SK-N-SH (cell line): ENCODE measurements at regions not wholly inside any gene's neighbourhood (a gene's known extent, or its start where the extent isn't known, plus 50 kb on each side); places are given as distances from the start of the nearest gene placed in this dataset.

Experiments
- CTCF ChIA-PET: fragments of 300-600, 350-600 bp; formaldehyde crosslinking; extraction: SDS; loops from one replicate; lab custom pipeline; 2021; lab: Yijun Ruan, JAX
- POLR2A ChIA-PET: fragments of 350-600 bp; sonication (Branson Sonifier 250); formaldehyde crosslinking; extraction: SDS; loops from one replicate; lab custom pipeline; 2020; ENCODE audit warnings: antibody characterized with exemption, inconsistent platforms; lab: Yijun Ruan, JAX
- DNase-seq: peaks from one replicate; pipeline ENCODE4 v3.0.0; 2012
- H2AFZ ChIP-seq: fragments of 200-600 bp; sonication (generic); 2 replicates; pipeline ENCODE4 v1.8.1; 2016; ENCODE audit warnings: antibody characterized with exemption, mild to moderate bottlenecking, low read depth
- H3F3A ChIP-seq: fragments of 200-600 bp; sonication (generic); replicated peaks from 2 replicates; pipeline ENCODE3; 2016; ENCODE audit warnings: antibody characterized with exemption, mild to moderate bottlenecking; ENCODE audit not compliant: insufficient read depth
- H3K27ac ChIP-seq, 2 experiments: fragments of 200-500 bp in 1 of 2; fragments of 200-600 bp in 1 of 2; sonication (Bioruptor generic) in 1 of 2; sonication (generic), shearing (Covaris generic) in 1 of 2; 2 replicates each; pipeline versions ENCODE4 v1.5.1 to v1.6.1; 2014 to 2016; ENCODE audit warnings: low read depth in 2 of 2, inconsistent platforms in 1 of 2, low read length in 1 of 2, mild to moderate bottlenecking in 1 of 2, mixed read lengths in 1 of 2
- H3K27me3 ChIP-seq: fragments of 200-600 bp; sonication (generic), shearing (Covaris generic); 2 replicates; pipeline ENCODE4 v1.6.1; 2016; ENCODE audit warnings: mixed run types; ENCODE audit not compliant: insufficient read depth
- H3K36me3 ChIP-seq, 2 experiments: fragments of 200-500 bp in 1 of 2; fragments of 200-600 bp in 1 of 2; sonication (Bioruptor generic) in 1 of 2; sonication (generic) in 1 of 2; replicated peaks in 1 of 2; 2 replicates each; pipeline versions ENCODE3 to v1.5.1; 2014 to 2016; ENCODE audit warnings: low read length in 1 of 2, mild to moderate bottlenecking in 1 of 2; ENCODE audit not compliant: insufficient read depth in 2 of 2, control insufficient read depth in 1 of 2
- H3K4me1 ChIP-seq, 2 experiments: fragments of 200-500 bp in 1 of 2; fragments of 200-600 bp in 1 of 2; sonication (Bioruptor generic) in 1 of 2; sonication (generic), shearing (Covaris generic) in 1 of 2; 2 replicates each; pipeline versions ENCODE4 v1.5.1 to v1.6.1; 2014 to 2016; ENCODE audit warnings: low read depth in 1 of 2, low read length in 1 of 2, mixed run types in 1 of 2; ENCODE audit not compliant: insufficient read depth in 2 of 2, control insufficient read depth in 1 of 2
- H3K4me2 ChIP-seq: fragments of 200-600 bp; sonication (generic), shearing (Covaris generic); 2 replicates; pipeline ENCODE4 v1.6.1; 2017; ENCODE audit warnings: mixed run types
- H3K4me3 ChIP-seq, 2 experiments: fragments of 200-500 bp in 1 of 2; fragments of 200-600 bp in 1 of 2; sonication (Bioruptor generic) in 1 of 2; sonication (generic), shearing (Covaris generic) in 1 of 2; 2 replicates each; pipeline versions ENCODE4 v1.5.1 to v1.8.1; 2014 to 2016; ENCODE audit warnings: low read depth in 2 of 2, inconsistent platforms in 1 of 2, low read length in 1 of 2, mild to moderate bottlenecking in 1 of 2, mixed read lengths in 1 of 2, moderate library complexity in 1 of 2
- H3K79me2 ChIP-seq: fragments of 200-600 bp; sonication (generic); 2 replicates; pipeline ENCODE4 v1.8.1; 2017; ENCODE audit warnings: mild to moderate bottlenecking; ENCODE audit not compliant: insufficient read depth
- H3K9ac ChIP-seq: fragments of 200-600 bp; sonication (generic); 2 replicates; pipeline ENCODE4 v1.6.1; 2017; ENCODE audit warnings: mixed run types
- H3K9me2 ChIP-seq: fragments of 200-600 bp; sonication (generic); 2 replicates; pipeline ENCODE4 v1.6.1; 2017; ENCODE audit warnings: mixed run types
- H3K9me3 ChIP-seq: fragments of 200-600 bp; sonication (generic); 2 replicates; pipeline ENCODE4 v1.6.1; 2017; ENCODE audit warnings: mixed run types, mild to moderate bottlenecking, moderate library complexity
- H4K20me1 ChIP-seq: fragments of 200-600 bp; sonication (generic); 2 replicates; pipeline ENCODE4 v1.6.1; 2017; ENCODE audit warnings: mild to moderate bottlenecking, mixed run types; ENCODE audit not compliant: insufficient read depth
- CHD2 ChIP-seq: fragments of 150-350 bp; IDR thresholded peaks from 2 replicates; pipeline ENCODE4 v1.6.1; 2018; ENCODE audit warnings: low read length; ENCODE audit not compliant: partially characterized antibody
- EP300 ChIP-seq, 2 experiments: IDR thresholded peaks; 2 replicates each; pipeline versions ENCODE4 v1.4.0 to v1.6.1; 2012; ENCODE audit warnings: borderline replicate concordance in 1 of 2, low read depth in 1 of 2, low read length in 1 of 2
- EZH2phosphoT487 ChIP-seq: fragments of 200-600 bp; sonication (generic); IDR thresholded peaks from 2 replicates; pipeline ENCODE4 v1.6.1; 2017; ENCODE audit warnings: low read depth, mixed run types, mild to moderate bottlenecking, antibody characterized with exemption, moderate library complexity, borderline replicate concordance
- FOSL2 ChIP-seq: IDR thresholded peaks from 2 replicates; pipeline ENCODE4 v1.4.0; 2012; ENCODE audit warnings: low read depth, mild to moderate bottlenecking, moderate library complexity, borderline replicate concordance
- GATA2 ChIP-seq: sonication (generic); formaldehyde crosslinking; IDR thresholded peaks from 2 replicates; pipeline ENCODE4 v1.5.0; 2020; ENCODE audit warnings: mild to moderate bottlenecking, missing genetic modification reagents
- JUND ChIP-seq: IDR thresholded peaks from 2 replicates; pipeline ENCODE4 v1.4.0; 2012
- MEF2A ChIP-seq: IDR thresholded peaks from 2 replicates; pipeline ENCODE4 v1.4.0; 2012; ENCODE audit warnings: low read depth, borderline replicate concordance
- MXI1 ChIP-seq: IDR thresholded peaks from 2 replicates; pipeline ENCODE4 v1.6.1; 2012; ENCODE audit warnings: mild to moderate bottlenecking, low read depth, low read length, improper control_type of control experiment
- NRF1 ChIP-seq: IDR thresholded peaks from 2 replicates; pipeline ENCODE4 v1.6.1; 2012; ENCODE audit warnings: low read depth, mild to moderate bottlenecking, low read length
- RCOR1 ChIP-seq: fragments of 150-350 bp; IDR thresholded peaks from 2 replicates; pipeline ENCODE4 v1.6.1; 2017; ENCODE audit warnings: antibody characterized with exemption, low read length
- RFX5 ChIP-seq: IDR thresholded peaks from 2 replicates; pipeline ENCODE4 v1.6.1; 2012; ENCODE audit warnings: mild to moderate bottlenecking, improper control_type of control experiment, low read length
- RXRA ChIP-seq: IDR thresholded peaks from 2 replicates; pipeline ENCODE4 v1.4.0; 2012; ENCODE audit warnings: low read depth, mild to moderate bottlenecking, borderline replicate concordance
- SMC3 ChIP-seq: IDR thresholded peaks from 2 replicates; pipeline ENCODE4 v1.6.1; 2012; ENCODE audit warnings: low read depth, low read length, improper control_type of control experiment
- TAF1 ChIP-seq: IDR thresholded peaks from 2 replicates; pipeline ENCODE4 v1.6.1; 2012; ENCODE audit warnings: low read depth, mild to moderate bottlenecking, low read length, moderate library complexity, borderline replicate concordance
- TEAD4 ChIP-seq: IDR thresholded peaks from 2 replicates; pipeline ENCODE4 v1.4.0; 2012; ENCODE audit warnings: mild to moderate bottlenecking, borderline replicate concordance; ENCODE audit not compliant: insufficient read depth
- YY1 ChIP-seq: IDR thresholded peaks from 2 replicates; pipeline ENCODE4 v1.4.0; 2012; ENCODE audit warnings: low read depth, mild to moderate bottlenecking
- WGBS: methylation state at CpG from one replicate; pipeline ENCODE4 v1.1.6; 2017; ENCODE audit warnings: low lambda C conversion rate; 5-methylcytosine and 5-hydroxymethylcytosine counted together
- TF ChIP-seq, protein P1 (sequence below): IDR thresholded peaks from 2 replicates; pipeline ENCODE4 v1.4.0; 2012; ENCODE audit warnings: low read depth, borderline replicate concordance
- TF ChIP-seq, protein P2 (sequence below): IDR thresholded peaks from 2 replicates; pipeline ENCODE4 v1.4.0; 2012; ENCODE audit warnings: low read depth
- TF ChIP-seq, protein P3 (sequence below): IDR thresholded peaks from 2 replicates; pipeline ENCODE4 v1.4.0; 2012; ENCODE audit warnings: low read depth, borderline replicate concordance
- TF ChIP-seq, protein P4 (sequence below): IDR thresholded peaks from 2 replicates; pipeline ENCODE4 v1.6.1; 2012; ENCODE audit warnings: mild to moderate bottlenecking, low read depth, low read length, moderate library complexity

DNA sequence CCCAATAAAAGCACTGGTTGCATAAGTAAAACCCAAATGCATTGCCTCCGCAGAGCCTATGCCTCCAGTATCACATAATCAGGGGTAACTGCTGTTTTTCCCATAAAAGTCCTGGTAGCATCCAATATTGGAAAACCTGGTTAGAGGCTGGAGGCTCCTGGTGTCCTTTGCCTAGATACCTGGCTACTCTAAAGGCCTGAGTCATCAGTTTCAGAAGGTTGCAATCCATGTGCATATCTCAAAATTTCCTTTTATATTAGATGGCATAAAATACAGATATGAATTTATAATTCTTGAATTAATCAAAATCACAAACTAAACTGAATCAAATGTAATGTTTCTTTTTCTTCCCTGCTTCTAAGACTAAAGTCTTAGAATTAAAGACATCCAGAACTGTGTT lies 164.2 kb upstream of the DCN start:
- H4K20me1 ChIP-seq = no peaks in the 10 kb centered on the region
- H3K79me2 ChIP-seq = no peaks in the 10 kb centered on the region
- ChIA-PET CTCF (interaction anchor here (0.7 to 5.4 kb wide), 4 partner anchors 14 to 369 kb away, joined by 3 to 21 read pairs (median 4); no protein-coding TSS in a partner anchor), POLR2A (no interaction called here)
- no peaks in the 10 kb centered on the region for H3K9me3 ChIP-seq
- no peaks in the 10 kb centered on the region for H3K36me3 ChIP-seq
- no peaks in the 10 kb centered on the region; a peak in 1 of 4 replicates for H3K4me1 ChIP-seq
- no peak overlapping the region for H3K27ac ChIP-seq
- H3K4me3 ChIP-seq = no peak overlapping the region
- H3K9ac ChIP-seq = no peak overlapping the region
- DNase-seq = no peak
- 80% methylated on average over 1 of the region's 1 CpG for WGBS
- H3K4me2 ChIP-seq = no peak overlapping the region
- H3F3A ChIP-seq = no peaks in the 10 kb centered on the region
- TF ChIP-seq MEF2A (no peak), TEAD4 (no peak), EZH2phosphoT487 (no peak)
- TF ChIP-seq, protein P1, sequence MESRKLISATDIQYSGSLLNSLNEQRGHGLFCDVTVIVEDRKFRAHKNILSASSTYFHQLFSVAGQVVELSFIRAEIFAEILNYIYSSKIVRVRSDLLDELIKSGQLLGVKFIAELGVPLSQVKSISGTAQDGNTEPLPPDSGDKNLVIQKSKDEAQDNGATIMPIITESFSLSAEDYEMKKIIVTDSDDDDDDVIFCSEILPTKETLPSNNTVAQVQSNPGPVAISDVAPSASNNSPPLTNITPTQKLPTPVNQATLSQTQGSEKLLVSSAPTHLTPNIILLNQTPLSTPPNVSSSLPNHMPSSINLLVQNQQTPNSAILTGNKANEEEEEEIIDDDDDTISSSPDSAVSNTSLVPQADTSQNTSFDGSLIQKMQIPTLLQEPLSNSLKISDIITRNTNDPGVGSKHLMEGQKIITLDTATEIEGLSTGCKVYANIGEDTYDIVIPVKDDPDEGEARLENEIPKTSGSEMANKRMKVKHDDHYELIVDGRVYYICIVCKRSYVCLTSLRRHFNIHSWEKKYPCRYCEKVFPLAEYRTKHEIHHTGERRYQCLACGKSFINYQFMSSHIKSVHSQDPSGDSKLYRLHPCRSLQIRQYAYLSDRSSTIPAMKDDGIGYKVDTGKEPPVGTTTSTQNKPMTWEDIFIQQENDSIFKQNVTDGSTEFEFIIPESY = no peak
- TF ChIP-seq, protein P2, sequence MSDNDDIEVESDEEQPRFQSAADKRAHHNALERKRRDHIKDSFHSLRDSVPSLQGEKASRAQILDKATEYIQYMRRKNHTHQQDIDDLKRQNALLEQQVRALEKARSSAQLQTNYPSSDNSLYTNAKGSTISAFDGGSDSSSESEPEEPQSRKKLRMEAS = no peak
- no peaks in the 10 kb centered on the region for H3K9me2 ChIP-seq
- H2AFZ ChIP-seq = no peak overlapping the region
- H3K27me3 ChIP-seq = no peaks in the 10 kb centered on the region

DNA sequence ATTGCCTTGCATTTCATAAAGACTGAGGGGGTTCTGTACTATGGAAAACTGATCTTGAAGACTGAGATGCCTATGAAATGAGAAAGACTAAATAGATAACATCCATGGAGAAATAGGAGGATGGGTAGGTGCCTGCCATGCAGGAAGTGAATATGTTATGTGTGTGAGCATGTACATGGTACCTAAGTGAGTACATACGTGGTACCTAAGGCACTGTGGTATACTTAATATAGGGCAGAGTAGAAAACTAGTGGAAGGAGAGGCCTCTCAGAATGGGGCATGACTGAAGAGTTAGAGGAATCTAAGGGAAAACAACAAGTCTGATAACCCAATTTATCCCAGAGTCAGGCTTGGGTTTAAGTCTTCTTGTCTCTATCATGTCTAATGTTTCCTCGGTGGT lies 161.8 kb upstream of the DCN start:
- H3K4me2 ChIP-seq = no peak overlapping the region
- H2AFZ ChIP-seq = no peak overlapping the region
- no peaks in the 10 kb centered on the region for H3K9me3 ChIP-seq
- H3K9me2 ChIP-seq = no peaks in the 10 kb centered on the region
- H3K4me3 ChIP-seq = no peak overlapping the region
- no peaks in the 10 kb centered on the region; a peak in 1 of 4 replicates for H3K4me1 ChIP-seq
- H3K9ac ChIP-seq = no peak overlapping the region
- no peaks in the 10 kb centered on the region for H4K20me1 ChIP-seq
- ChIA-PET CTCF (interaction anchor here (1.4 to 4.9 kb wide), 2 partner anchors 11 to 366 kb away, joined by 5 to 21 read pairs; no protein-coding TSS in a partner anchor), POLR2A (no interaction called here)
- no peaks in the 10 kb centered on the region for H3F3A ChIP-seq
- H3K36me3 ChIP-seq = no peaks in the 10 kb centered on the region
- no peak overlapping the region for H3K27ac ChIP-seq
- no peaks in the 10 kb centered on the region for H3K79me2 ChIP-seq
- no peaks in the 10 kb centered on the region for H3K27me3 ChIP-seq
- DNase-seq = no peak
- TF ChIP-seq FOSL2 (no peak), RFX5 (no peak), NRF1 (no peak), JUND (no peak), CHD2 (no peak), MXI1 (no peak), EP300 (IDR thresholded peaks at IDR 0.05; ENCODE audit: borderline replicate concordance in 1 of 2, low read depth in 1 of 2, low read length in 1 of 2) (no peak), YY1 (no peak), SMC3 (no peak), EZH2phosphoT487 (no peak), RXRA (no peak), TAF1 (no peak), RCOR1 (no peak), GATA2 (CRISPR knock-in tag) (no peak)
- TF ChIP-seq, protein P3, sequence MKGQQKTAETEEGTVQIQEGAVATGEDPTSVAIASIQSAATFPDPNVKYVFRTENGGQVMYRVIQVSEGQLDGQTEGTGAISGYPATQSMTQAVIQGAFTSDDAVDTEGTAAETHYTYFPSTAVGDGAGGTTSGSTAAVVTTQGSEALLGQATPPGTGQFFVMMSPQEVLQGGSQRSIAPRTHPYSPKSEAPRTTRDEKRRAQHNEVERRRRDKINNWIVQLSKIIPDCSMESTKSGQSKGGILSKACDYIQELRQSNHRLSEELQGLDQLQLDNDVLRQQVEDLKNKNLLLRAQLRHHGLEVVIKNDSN = no peak
- TF ChIP-seq, protein P4, sequence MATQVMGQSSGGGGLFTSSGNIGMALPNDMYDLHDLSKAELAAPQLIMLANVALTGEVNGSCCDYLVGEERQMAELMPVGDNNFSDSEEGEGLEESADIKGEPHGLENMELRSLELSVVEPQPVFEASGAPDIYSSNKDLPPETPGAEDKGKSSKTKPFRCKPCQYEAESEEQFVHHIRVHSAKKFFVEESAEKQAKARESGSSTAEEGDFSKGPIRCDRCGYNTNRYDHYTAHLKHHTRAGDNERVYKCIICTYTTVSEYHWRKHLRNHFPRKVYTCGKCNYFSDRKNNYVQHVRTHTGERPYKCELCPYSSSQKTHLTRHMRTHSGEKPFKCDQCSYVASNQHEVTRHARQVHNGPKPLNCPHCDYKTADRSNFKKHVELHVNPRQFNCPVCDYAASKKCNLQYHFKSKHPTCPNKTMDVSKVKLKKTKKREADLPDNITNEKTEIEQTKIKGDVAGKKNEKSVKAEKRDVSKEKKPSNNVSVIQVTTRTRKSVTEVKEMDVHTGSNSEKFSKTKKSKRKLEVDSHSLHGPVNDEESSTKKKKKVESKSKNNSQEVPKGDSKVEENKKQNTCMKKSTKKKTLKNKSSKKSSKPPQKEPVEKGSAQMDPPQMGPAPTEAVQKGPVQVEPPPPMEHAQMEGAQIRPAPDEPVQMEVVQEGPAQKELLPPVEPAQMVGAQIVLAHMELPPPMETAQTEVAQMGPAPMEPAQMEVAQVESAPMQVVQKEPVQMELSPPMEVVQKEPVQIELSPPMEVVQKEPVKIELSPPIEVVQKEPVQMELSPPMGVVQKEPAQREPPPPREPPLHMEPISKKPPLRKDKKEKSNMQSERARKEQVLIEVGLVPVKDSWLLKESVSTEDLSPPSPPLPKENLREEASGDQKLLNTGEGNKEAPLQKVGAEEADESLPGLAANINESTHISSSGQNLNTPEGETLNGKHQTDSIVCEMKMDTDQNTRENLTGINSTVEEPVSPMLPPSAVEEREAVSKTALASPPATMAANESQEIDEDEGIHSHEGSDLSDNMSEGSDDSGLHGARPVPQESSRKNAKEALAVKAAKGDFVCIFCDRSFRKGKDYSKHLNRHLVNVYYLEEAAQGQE = no peak
- TF ChIP-seq, all 33 proteins: peak for 0
- WGBS = 68% methylated on average over 2 of the region's 2 CpGs
